Hippocampal formation (tissue), 2 donors: ENCODE measurements at regions not wholly inside any gene's neighbourhood (a gene's known extent, or its start where the extent isn't known, plus 50 kb on each side); places are given as distances from the start of the nearest gene placed in this dataset.

Source experiments
- DNase-seq, 2 donors: peaks; one replicate each; lab custom pipeline; 2025; lab: John Stamatoyannopoulos, UW

- no peak for DNase-seq
Observed at GRCh38 chr6:16851758-16852157, 90.5 kb upstream of the ATXN1 start.

GRCh38 chr6:16851044-16851540, 89.8 kb upstream of the ATXN1 start:
- no peak for DNase-seq

GRCh38 chr6:16850681-16851026, 89.4 kb upstream of the ATXN1 start:
- DNase-seq = no peak

- no peak for DNase-seq
Observed at GRCh38 chr6:16849988-16850680, 88.9 kb upstream of the ATXN1 start.

GRCh38 chr6:16849280-16849987, 88.2 kb upstream of the ATXN1 start:
- DNase-seq = no peak

- DNase-seq = no peak
Observed at GRCh38 chr6:16846399-16846778, 85.1 kb upstream of the ATXN1 start.

GRCh38 chr6:16844183-16844582, 82.9 kb upstream of the ATXN1 start:
- no peak for DNase-seq

GRCh38 chr6:16842676-16843075, 81.4 kb upstream of the ATXN1 start:
- DNase-seq = no peak

GRCh38 chr6:16841241-16841640, 80.0 kb upstream of the ATXN1 start:
- DNase-seq = no peak

GRCh38 chr6:16840725-16841124, 79.5 kb upstream of the ATXN1 start:
- peak in 1 of 2 donors; percentile 20 for DNase-seq

GRCh38 chr6:16840291-16840690, 79.0 kb upstream of the ATXN1 start:
- no peak for DNase-seq

- no peak for DNase-seq
Observed at GRCh38 chr6:16839631-16840179, 78.4 kb upstream of the ATXN1 start.

GRCh38 chr6:16837217-16837972, 76.1 kb upstream of the ATXN1 start:
- no peak for DNase-seq

GRCh38 chr6:16836144-16836981, 75.1 kb upstream of the ATXN1 start:
- DNase-seq = peak in 1 of 2 donors; percentile 37

- no peak for DNase-seq
Observed at GRCh38 chr6:16834242-16834641, 73.0 kb upstream of the ATXN1 start.

- no peak for DNase-seq
Observed at GRCh38 chr6:16832721-16833120, 71.5 kb upstream of the ATXN1 start.

GRCh38 chr6:16832043-16832567, 70.8 kb upstream of the ATXN1 start:
- DNase-seq = no peak

GRCh38 chr6:16831136-16831535, 69.9 kb upstream of the ATXN1 start:
- no peak for DNase-seq

GRCh38 chr6:16828058-16828457, 66.8 kb upstream of the ATXN1 start:
- DNase-seq = no peak

GRCh38 chr6:16827627-16828026, 66.4 kb upstream of the ATXN1 start:
- DNase-seq = no peak

- no peak for DNase-seq
Observed at GRCh38 chr6:16825784-16826183, 64.5 kb upstream of the ATXN1 start.
